GM12865 (cell line): ENCODE measurements at regions not wholly inside any gene's neighbourhood (a gene's known extent, or its start where the extent isn't known, plus 50 kb on each side); places are given as distances from the start of the nearest gene placed in this dataset.

Experiments
- DNase-seq: peaks from one replicate; pipeline ENCODE4 v3.0.0; 2010; ENCODE audit warnings: low read depth
- H3K4me3 ChIP-seq: 2 replicates; pipeline ENCODE4 v1.5.1; 2011; ENCODE audit warnings: mild to moderate bottlenecking, low read depth, low read length, control low read depth
- CTCF ChIP-seq: IDR thresholded peaks from 2 replicates; pipeline ENCODE4 v1.5.1; 2011; ENCODE audit warnings: low read length, control low read depth, low read depth, inconsistent platforms; ENCODE audit not compliant: insufficient read depth; ENCODE audit errors: missing control alignments

- no peak for TF ChIP-seq CTCF
- DNase-seq, result no peak
- H3K4me3 ChIP-seq, result no peak overlapping the region
These were observed 406.8 kb downstream of the BRINP1 start for GRCh38 chr9:118962426-118962825.

GRCh38 chr9:118963674-118964073 is 405.6 kb downstream of the BRINP1 start:
- no peak for TF ChIP-seq CTCF
- DNase-seq, result no peak
- H3K4me3 ChIP-seq, result no peak overlapping the region

GRCh38 chr9:118967901-118968300 is 401.3 kb downstream of the BRINP1 start:
- DNase-seq, result no peak
- TF ChIP-seq CTCF, result no peak
- no peak overlapping the region for H3K4me3 ChIP-seq

- TF ChIP-seq CTCF, result no peak
- no peak overlapping the region for H3K4me3 ChIP-seq
These were observed 393.5 kb downstream of the BRINP1 start for GRCh38 chr9:118975736-118976135.

GRCh38 chr9:118976160-118976559 is 393.1 kb downstream of the BRINP1 start:
- DNase-seq, result no peak
- no peak for TF ChIP-seq CTCF
- H3K4me3 ChIP-seq, result no peak overlapping the region

More at GRCh38 chr9:118975736-118976135, 393.5 kb downstream of the BRINP1 start:
- DNase-seq, result no peak

- no peak overlapping the region for H3K4me3 ChIP-seq
- no peak for DNase-seq
- TF ChIP-seq CTCF, result no peak
These were observed 384.6 kb downstream of the BRINP1 start for GRCh38 chr9:118984607-118985006.

- TF ChIP-seq CTCF, result no peak
- no peak overlapping the region for H3K4me3 ChIP-seq
- DNase-seq, result no peak
These were observed 383.4 kb downstream of the BRINP1 start for GRCh38 chr9:118985851-118986250.
